ENCODE measurements at regions not wholly inside any gene's neighbourhood (a gene's known extent, or its start where the extent isn't known, plus 50 kb on each side); places are given as distances from the start of the nearest gene placed in this dataset.
"Not testable (repeated sequence)": the region's sequence is repeated elsewhere in the genome, so short reads cannot be mapped to it uniquely, and the experiment has no call there.

- no peak for DNase-seq
Measured at GRCh38 chr2:189231719-189232323, 52.3 kb upstream of the COL5A2 start.

DNA sequence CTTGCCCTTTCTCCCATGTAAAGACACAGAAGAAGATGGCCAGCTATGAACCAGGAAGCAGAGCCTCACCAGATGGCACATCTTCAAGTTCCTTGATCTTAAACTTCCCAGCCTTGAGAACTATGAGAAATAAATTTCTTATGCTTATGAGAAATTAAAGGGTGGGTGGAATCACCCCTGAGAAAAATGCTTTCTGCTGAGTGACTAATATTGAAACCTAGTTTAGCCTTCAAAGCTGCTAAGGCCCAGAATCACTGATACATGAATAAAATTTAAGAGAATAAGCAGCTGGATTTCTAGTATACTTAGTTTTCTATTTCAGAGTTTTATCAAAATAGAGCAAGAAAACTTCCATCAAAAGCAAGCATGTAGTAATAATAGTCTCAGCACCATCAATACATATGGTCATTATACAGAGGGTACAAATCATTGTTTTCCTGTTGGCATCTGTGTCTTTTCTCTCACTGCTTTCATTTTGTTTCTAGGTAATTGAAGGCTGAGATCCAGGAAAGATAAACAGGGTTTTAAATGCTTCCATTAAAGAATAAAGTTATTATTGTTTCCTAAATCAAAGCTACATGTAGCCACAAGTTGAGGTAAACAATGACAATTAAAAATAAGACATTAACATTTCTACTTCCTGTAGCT lies 53.3 kb upstream of the COL5A2 start:
- DNase-seq, result no peak

DNA sequence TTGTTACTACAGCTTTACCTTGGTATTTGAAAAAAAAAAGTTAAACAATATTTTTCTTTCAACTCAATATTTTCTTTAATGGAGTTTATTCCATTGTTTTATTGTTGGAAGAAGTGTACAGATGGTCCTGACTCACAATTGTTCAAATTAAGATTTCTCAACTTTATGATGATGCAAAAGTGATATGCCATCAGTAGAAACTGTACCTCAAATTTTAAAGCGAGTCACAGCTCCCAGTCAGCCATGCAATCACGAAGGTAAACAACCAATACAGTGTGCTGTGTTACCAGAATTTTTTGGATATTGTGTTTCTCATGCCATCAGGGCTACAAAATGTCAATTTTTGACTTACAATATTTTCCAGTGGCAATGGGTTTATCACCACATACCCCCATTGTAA lies 54.0 kb upstream of the COL5A2 start:
- no peak for DNase-seq

DNA sequence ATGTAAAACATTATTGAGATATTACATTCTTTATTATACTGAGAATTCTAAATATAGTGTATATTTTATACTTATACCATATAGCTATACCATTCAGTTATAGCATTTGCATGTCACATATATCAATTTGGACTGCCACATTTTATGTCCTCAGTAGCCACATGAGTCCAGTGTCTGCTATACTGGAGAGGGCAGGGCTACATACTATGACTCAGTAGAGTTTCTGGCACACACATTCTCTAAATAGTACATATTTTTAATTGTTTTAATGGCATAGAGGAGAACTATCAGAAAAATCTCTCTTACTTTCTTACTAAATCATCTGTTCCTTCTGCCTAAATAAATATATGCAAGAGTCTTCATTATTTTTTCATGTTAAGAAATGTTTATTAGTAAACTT lies 55.4 kb upstream of the COL5A2 start:
- no peak for DNase-seq

DNA sequence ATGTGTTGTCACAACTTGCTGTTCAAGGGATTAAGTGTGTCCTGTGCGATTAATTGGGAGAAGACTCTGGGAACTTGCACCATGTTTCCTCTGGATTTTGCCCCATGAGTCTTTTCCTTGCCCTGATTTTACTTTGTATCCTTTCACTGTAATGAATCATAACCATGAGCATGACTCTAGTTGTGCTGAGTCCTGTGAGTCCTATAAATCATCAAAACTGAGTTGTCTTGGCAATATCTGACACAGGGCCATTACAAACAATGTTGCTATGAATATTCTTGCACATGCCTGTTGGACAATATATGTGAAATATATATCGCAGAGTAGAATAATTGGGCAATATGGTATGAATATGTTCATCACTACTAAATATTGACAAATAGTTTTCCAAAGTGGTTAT lies 56.5 kb upstream of the COL5A2 start:
- DNase-seq, result no peak

GRCh38 chr2:189238903-189239302 lies 59.3 kb upstream of the COL5A2 start:
- no peak for DNase-seq

DNA sequence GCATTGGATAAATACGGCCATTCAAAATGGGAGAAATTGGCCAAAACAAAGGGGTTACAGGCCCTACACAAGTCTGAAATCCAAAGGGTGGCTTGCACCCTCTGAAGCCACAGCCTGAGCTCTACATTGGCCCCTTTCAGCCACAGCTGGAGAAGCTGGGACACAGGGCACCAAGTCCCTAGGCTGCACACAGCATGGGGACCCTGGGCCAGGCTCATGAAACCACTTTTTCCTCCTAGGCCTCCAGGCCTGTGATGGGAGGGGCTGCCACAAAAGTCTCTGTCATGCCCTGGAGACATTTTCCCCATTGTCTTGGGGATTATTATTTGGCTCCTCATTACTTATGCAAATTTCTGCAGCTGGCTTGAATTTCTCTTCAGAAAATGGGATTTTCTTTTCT lies 64.3 kb upstream of the COL5A2 start:
- DNase-seq, result not testable (repeated sequence)

DNA sequence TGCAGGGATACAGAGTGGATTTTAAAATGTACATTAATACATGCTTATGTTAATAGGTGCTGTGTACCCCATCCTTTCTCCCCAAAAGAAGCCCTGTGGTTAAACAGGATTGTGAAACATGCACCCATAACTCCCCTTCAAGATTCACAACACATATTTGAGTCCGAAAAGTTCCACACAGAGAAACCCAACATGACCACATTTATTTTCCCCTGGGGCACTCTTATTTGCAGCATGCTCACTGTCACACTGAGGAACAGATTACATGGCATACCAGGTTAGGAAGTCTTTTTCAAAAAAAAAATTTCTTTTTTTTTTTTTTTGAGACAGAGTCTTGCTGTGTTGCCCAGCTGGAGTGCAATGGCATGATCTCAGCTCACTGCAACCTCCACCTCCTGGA lies 67.7 kb upstream of the COL5A2 start:
- no peak for DNase-seq

- no peak for DNase-seq
Measured at GRCh38 chr2:189248141-189248540, 68.6 kb upstream of the COL5A2 start.

DNA sequence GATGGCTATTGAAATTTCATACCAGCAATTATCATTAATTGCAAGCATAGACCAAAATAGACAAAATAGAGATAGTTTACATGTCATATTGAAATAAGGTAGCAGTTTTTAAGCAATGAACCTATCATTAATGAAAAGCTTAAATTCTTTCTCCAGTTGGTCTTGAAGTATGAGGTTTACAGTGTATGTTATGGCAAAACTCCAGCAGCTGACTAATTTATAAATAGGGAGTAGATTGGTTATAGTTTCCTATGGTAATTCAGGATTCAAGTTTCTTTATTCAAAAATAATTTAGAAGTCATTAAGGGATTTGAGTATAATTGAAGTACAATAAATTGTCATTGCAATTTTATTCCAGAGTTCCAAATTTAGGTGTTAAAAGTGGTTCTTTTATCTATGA lies 69.6 kb upstream of the COL5A2 start:
- no peak for DNase-seq

GRCh38 chr2:189249901-189250300 lies 70.3 kb upstream of the COL5A2 start:
- DNase-seq, result no peak

GRCh38 chr2:189252991-189253675 lies 73.6 kb upstream of the COL5A2 start:
- no peak for DNase-seq

DNA sequence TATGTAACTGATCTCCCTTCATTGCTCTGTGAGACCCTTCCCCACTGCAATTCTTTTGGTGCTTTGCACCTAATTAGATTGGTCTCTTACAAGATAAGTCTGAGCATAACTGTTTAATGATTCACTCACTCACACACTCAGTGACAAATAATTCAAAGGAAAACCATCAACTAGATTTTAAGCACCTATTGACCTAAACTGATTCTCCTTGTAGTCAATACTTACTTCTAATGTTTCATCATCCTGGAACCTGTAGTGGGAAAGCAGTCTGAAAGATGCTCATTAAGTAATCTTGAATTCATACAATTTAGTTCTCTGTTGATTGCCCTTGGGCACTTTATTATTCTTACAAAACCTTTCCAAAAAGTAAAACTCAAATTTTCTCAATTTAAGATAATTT lies 74.3 kb upstream of the COL5A2 start:
- no peak for DNase-seq

GRCh38 chr2:189254268-189254883 lies 74.8 kb upstream of the COL5A2 start:
- no peak for DNase-seq

GRCh38 chr2:189255711-189256110 lies 76.2 kb upstream of the COL5A2 start:
- DNase-seq, result no peak

DNA sequence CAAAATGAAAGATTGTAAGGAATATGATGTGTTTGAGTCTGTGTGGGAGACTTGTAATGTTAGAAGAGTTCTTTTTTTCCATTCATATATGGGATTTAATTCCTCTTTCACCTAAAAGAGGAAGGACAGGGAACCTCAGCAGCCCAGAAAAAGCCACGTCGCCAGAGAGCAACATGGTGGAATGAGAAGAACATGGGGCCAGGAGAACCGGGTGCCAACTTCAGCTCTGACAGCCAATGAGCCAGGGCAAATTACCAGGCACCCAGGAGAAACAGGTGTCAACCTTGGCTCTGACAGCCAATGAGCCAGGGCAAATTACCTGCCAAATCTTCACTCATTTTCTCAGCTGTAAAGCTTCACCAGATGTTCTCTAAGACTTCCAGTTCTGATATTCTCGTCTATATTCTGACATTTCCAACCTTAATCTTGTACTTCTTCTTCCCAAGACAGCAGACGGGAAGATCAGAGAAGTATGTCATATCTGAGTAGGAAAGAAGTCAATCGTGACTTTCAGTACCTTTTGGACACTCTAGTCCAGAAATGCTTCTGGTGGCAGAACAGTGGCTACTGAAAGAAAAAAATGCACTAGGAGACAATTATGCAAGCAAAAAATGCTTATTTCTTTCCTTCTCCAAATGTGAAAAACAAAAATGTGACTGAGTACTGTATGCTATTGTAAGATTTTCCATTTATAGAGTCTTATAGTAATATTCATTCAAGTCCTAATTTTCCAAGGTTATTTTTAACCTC lies 79.2 kb upstream of the COL5A2 start:
- no peak for DNase-seq

GRCh38 chr2:189260361-189260814 lies 80.8 kb upstream of the COL5A2 start:
- no peak for DNase-seq

GRCh38 chr2:189261431-189261841 lies 81.9 kb upstream of the COL5A2 start:
- DNase-seq, result no peak

- no peak for DNase-seq
Measured at GRCh38 chr2:189261916-189262315, 82.4 kb upstream of the COL5A2 start.

DNA sequence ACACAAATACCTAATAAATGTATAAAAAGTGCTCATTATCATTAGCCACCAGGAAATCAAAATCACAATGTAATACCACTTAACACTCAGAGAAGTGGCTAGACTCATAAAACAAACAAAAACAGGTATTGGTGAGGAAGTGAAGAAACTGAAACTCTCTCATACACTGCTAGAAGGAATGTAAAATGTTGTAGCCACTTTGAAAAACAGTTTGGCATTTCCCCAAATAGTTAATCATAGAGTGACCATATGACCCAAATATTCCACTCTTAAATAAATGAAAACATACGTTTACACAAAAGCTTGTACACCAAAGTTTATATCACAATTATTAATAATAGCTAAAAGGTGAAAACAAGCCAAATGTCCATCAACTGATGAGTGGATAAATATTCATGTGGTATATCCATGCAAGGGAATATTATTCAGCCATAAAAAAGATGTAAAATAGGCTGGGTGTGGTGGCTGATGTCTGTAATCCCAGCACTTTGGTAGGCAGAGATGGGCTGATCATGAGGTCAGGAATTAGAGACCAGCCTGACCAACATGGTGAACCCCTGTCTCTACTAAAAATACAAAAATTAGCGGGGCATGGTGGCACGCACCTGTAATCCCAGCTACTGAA lies 86.2 kb upstream of the COL5A2 start:
- no peak for DNase-seq

DNA sequence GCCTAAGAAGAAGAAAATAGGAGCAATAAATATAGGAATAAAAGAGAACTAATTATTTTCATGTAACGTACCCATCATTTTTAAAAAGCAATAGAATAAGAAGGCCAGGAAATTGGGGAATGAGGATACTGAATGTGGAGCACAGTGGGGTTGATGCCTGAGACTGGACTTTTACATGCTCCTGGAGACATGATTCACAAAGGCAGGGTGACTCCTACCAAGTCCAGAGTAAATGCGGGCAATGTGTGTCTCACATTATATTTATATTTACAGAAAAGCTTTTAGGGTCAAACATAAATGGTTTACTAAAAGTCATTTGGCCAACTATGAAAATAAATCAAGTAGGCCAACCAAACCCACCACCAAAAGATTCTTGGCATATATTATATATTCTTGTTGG lies 87.9 kb upstream of the COL5A2 start:
- DNase-seq, result no peak

DNA sequence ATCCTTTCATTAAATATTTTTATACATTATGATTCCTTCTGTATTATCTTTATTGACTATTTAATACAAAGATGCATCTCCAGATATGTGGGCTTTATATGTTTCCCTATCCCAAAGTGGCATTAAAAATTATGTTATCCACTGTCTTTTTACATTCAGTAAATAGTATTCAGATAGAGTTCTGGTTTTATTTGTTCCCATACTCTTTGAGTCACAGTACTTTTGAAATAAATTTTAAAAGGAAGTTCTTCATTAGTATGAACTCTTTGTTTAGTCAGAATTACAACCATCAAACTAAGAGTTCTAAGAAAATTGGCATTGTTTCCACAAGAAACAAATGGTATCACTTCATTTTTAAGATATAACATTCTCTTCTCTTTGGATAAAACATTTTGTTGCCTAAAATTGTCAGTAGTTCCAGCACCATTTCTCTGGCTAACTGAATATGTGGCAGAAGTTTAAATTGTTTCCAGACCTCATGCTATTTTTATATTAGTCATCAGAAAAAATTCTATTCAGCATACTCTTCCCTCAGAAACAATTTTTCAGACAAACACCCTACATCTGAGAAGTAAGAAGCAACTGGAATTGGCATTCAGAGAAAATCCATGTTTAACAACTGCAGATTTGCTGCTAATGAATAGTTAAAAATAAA lies 88.5 kb upstream of the COL5A2 start:
- no peak for DNase-seq

Data from NCI-H2081 treated with DMSO at 0.1 percent for 48 hours (cell line).